ENCODE measurements at regions not wholly inside any gene's neighbourhood (a gene's known extent, or its start where the extent isn't known, plus 50 kb on each side); places are given as distances from the start of the nearest gene placed in this dataset.

GRCh38 chr3:84175449-84175848, 783.3 kb upstream of the CADM2 start:
- TF ChIP-seq, protein P1, sequence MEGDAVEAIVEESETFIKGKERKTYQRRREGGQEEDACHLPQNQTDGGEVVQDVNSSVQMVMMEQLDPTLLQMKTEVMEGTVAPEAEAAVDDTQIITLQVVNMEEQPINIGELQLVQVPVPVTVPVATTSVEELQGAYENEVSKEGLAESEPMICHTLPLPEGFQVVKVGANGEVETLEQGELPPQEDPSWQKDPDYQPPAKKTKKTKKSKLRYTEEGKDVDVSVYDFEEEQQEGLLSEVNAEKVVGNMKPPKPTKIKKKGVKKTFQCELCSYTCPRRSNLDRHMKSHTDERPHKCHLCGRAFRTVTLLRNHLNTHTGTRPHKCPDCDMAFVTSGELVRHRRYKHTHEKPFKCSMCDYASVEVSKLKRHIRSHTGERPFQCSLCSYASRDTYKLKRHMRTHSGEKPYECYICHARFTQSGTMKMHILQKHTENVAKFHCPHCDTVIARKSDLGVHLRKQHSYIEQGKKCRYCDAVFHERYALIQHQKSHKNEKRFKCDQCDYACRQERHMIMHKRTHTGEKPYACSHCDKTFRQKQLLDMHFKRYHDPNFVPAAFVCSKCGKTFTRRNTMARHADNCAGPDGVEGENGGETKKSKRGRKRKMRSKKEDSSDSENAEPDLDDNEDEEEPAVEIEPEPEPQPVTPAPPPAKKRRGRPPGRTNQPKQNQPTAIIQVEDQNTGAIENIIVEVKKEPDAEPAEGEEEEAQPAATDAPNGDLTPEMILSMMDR (IDR thresholded peaks at IDR 0.05) = no peak
- no peak for TF ChIP-seq POLR2A (IDR thresholded peaks at IDR 0.05)
